CD4-positive, alpha-beta T cell treated with Interleukin-10 for 1 hour (primary cell): ENCODE measurements at regions not wholly inside any gene's neighbourhood (a gene's known extent, or its start where the extent isn't known, plus 50 kb on each side); places are given as distances from the start of the nearest gene placed in this dataset.
"Not testable (repeated sequence)": the region's sequence is repeated elsewhere in the genome, so short reads cannot be mapped to it uniquely, and the experiment has no call there.

Experiments
- DNase-seq: peaks from one replicate; pipeline ENCODE4 v3.0.0-alpha.2; 2020

DNA sequence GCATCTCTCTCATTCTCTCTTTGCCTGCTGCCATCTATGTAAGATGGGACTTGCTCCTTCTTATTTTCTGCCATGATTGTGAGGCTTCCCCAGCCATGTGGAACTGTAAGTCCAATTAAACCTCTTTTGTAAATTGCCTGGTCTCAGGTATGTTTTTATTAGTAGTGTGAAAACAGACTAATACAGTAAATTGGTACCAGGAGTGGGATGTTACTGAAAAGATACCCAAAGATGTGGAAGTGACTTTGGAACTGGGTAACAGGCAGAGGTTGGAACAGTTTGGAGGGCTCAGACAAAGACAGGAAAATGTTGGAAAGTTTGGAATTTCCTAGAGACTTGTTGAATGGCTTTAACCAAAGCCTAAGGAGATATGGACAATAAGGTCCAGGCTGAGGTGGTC, 503.1 kb upstream of the SOX9 start:
- DNase-seq: not testable (repeated sequence)

DNA sequence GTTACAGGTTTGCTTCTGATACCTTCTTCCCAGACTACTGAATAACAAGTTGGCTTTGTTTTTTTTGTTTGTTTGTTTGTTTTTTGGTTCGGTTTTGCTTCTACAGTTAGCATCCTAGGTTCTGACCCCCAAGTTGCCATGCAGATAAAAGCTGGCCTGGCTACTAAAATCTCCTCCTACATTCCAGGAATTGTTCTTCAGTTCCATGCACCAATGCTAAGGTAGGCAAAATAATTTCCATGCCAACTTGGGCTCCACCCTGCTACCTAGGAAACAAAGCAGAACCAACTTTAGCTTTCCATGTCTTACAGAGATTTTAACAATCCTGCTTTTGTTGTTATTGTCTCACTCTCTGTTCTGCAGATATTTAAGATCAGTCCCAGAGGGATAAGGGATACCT, 495.5 kb upstream of the SOX9 start:
- no peak for DNase-seq

DNA sequence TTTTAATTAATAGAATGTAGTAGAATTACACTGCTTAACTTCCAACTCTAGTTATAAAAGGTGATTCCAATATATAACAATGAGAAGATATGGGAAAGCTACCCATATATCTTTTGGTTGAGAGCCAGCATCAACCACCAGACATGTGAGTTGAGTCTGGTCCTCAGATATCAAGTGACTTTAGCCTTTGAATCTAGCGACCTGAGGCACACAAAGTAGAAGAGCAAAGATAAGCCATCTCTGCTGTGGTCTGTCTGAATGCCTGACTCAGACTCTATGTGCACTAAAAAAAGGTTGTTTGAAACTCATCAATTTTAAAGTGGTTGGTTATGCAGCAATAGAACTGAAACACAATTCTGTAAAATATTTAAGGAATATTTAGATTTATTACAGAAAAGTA, 492.5 kb upstream of the SOX9 start:
- no peak for DNase-seq

DNA sequence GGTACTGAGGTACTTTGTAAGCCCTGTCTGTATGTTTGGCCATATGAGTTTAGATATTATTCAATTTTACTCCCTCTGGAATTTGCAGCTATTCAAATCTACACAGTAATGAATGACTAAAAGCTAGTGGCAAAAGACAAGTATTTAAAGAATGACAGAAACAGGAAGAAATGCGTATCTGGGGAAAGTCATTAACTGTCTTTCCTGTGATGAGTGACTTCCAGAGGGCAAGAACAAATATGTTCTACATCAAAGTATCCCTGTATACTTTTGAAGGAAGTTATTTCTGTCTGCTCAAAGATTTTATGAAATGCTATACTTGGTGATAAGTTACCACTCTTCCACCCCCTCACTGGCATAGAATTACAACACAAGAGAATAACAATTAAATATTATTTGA, 489.3 kb upstream of the SOX9 start:
- DNase-seq: no peak

DNA sequence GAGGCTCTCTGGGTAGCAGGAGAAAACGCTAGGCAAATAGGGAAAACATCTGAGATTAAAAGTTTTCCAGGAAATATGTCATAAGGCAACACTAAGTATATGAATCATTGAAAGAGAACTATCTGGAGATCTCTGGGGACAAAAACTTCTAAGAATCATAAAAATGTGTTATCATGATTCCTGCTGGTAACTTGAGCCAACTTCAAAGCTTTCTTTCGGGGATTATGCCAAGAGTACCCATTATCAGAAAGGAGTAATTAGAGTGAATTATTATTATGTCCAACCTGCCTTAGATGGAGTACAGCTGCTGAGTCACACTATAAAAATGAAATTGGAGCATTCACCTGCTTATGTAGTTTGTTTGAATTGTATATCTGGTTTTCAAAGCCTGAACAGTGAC, 488.5 kb upstream of the SOX9 start:
- DNase-seq: no peak

DNA sequence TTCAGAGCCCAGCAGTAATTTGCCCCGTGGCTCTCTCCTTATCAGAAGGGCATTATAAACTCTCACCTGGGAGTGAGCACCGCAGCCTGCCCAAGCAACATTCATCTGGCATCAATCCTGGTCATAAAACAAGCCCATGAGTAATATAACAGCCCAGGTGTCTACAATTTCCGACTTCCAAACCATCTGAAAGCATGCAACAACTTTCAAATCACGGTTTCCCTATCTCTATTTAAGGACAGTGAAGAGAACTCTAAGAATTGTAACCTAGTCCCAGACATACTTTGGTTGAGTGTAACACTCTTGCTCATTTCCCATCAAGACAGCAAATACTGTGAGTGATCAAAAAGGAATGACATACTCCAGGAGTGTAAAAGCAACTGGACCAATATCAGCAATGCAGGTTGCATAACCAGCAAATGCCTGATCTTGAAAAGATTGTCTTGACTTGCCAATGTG, 487.4 kb upstream of the SOX9 start:
- no peak for DNase-seq

DNA sequence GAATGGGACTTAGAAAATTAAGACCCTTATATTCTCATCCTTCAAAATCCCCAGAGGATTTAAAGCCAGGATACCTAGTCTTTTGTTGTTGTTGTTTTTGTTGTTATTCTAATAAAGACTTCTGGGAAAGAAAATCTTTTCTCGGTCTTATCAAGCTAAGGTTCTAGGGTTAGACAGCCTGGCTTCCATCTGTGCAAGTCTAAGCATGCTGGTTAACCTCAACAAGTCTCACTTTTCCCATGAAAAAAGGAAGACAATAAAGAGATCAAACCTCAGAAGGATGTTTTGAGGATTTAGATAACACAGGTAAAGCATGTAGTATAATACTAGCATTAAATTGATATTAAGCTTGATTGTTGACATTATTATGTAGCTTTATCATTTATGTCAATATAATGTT, 486.4 kb upstream of the SOX9 start:
- DNase-seq: no peak

DNA sequence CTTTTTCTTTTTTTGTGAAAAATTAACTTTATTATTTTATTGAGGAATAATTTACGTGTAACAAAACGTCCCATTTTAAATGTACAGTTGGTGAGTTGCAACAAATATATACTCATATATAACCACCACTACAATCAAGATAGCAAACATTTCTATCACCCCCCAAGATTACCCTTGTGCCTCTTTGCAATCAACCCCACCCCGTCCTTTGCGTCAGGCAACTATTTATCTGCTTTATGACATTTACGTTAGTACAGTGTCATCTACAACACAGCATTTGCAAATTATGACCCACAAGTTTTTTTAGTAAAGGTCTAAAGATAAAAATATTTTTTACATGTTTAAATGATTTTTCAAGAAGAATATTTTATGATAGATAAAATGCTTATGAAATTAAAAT, 485.6 kb upstream of the SOX9 start:
- no peak for DNase-seq

DNA sequence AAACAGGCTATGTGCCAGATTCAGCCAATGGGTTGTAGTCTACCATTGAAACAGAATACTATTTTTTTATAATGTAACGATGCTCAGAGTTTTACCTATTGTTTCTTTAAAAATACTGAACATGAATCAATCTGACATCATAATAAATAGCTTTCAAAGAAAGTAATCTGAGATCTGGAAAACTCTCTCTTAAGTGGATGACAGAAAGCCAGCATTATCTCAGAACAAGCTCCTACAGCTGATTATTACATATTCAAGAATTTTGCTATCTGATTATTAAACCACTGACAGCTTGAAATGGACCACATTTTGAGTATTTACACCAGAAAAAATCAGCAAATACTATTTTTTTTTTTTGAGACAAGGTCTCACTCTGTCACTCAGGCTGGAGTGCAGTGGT, 484.2 kb upstream of the SOX9 start:
- DNase-seq: no peak

DNA sequence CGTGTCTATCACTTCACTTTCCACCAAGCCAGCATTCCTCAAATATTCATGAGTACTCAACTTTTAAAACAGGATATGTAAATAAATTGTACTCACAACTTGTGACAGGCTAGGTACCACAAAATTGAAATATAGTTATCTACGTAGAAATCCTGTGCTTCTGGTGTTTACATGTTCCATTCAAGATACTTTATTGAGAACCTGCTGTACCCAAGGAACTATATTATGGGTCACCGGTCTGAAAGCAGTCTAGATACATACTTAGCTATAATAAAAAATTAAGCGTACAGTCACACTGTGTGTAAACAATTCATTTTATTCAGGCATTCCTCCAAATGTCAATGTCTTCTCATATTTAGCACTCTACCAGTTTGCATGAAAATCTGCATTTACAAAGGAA, 482.2 kb upstream of the SOX9 start:
- DNase-seq: no peak

DNA sequence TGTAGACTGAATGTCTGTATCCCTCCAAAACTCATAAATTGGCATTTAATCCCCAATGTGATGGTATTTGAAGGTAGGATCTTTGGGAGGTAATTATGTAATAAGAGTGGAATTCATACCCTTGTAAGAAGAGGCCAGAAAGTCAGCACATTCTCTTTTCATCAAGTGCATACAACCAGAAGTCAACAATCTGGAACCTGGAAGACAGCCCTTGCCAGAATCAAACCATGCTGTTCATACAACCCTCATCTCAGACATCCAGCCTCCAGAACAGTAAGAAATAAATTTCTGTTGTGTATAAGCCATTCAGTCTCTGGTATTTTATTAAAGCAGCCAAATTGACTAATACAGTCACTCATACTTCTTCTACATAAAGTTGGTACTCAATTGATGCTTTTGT, 481.0 kb upstream of the SOX9 start:
- DNase-seq: no peak

DNA sequence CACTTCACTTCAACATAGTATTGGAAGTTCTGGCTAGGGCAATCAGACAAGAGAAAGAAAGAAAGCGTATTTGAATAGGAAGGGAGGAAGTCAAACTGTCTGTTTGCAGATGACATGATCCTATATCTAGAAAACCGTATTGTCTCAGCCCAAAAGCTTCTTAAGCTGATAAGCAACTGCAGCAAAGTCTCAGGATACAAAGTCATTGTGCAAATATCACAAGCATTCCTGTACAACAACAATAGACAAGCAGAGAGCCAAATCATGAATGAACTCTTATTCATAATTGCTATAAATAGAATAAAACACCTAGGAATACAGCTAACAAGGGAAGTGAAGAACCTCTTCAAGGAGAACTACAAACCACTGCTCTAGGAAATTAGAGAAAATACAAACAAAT, 473.9 kb upstream of the SOX9 start:
- DNase-seq: not testable (repeated sequence)

DNA sequence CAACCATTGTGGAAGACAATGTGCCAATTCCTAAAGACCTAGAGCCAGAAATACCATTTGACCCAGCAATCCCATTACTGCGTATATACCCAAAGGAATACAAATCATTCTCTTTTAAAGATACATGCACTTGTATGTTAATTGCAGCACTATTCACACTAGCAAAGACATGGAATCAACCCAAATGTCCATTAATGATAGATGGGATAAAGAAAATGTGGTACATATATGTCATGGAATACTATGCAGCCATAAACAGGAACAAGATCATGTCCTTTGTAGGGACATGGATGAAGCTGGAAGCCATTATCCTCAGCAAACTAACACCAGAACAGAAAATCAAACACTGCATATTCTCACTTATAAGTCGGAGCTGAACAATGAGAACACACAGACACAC, 472.5 kb upstream of the SOX9 start:
- DNase-seq: not testable (repeated sequence)

DNA sequence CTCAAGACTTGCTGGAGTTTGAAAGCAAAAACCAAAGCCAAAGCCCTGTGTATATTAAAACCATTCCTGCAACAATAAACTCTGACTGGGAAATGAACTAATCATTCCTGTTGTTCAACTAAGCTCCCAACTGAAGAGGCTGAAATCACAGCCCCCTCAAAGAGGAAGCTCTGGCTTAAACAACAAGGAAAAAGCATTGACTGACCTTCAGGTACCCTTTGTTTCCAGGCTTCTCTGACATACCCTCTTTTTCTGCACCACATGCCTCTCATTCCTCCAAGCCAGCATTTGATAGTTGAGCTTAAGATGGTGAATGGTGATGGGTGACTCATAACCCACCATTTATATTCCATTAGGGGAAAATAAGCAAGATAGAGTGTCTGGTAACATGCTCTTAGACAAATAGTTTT, 470.9 kb upstream of the SOX9 start:
- DNase-seq: no peak

DNA sequence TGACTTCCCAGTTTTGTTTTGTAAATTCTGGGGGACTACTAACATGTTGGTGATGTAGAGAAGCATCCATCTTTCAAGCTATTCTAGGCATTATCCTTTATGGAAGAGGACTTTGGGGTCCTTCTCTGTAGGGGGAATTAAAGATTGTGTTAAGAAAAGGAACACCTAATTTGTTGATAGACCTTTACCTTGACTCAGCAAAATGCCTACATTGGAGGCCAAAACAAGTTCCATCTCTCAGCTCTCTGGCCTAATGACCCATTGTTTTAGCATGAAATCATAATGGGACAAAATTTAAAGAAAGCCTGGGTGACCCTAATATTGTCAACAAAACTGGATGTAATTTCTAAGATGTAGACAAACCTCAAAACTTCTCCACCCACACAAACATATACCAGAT, 465.3 kb upstream of the SOX9 start:
- DNase-seq: no peak

DNA sequence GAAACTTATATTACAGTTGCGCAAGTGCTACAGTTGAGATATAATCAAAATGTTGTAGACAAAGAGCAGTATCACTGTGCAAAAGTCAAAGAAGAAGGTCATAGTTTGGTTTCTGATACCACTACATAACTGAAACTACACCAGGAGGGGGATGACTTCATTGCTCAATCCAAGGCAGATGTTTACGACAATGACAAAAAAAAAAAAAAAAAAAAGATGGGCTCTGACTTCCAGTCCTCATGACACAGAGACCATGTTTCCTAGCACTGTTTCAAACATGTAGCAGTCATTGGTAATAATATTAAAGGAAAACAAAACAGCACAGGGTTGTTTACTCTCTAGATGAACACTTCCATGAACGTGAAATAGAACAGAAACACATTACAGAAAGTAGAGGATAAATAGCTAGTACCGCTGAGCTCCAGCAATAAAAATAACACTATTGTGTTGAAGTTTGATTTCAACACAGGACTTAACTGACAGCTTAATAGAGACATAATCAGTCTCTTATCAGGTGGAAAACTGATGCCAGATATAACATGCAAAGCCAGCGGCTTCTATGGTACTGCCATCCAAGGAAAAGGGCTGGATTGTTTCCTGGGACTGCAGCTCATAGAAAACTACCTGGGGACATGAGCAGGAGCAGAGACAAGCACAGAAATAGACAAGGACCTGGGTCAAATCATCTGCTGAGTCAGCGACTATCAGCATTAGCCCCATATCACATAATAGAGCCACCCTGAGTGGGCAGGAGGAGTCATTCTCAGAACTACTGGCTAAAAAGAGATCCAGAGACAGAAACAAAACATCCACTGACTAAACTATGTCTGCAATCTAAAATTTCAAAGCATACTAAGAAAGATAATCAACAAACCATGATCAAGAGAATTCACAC, 463.6 kb upstream of the SOX9 start:
- no peak for DNase-seq

DNA sequence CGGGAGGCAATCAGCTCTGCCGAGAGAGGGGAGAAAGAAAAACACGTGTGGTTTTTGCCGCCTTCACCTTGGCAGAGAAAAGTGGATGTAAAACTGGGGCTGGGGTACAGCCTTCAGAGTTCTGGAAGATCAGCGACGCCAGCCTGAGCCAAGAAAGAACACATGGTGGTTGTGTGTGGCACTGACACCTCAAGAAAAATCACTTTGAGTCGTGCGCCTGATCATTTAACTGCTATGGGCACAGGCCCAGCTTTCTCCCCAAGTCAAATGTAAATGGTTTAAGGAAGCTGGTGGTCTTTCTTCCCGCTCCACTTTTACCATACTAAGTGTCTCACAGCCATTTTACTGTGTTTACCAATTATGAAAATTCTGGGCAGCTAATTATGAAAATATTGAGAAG, 461.8 kb upstream of the SOX9 start:
- DNase-seq: no peak

DNA sequence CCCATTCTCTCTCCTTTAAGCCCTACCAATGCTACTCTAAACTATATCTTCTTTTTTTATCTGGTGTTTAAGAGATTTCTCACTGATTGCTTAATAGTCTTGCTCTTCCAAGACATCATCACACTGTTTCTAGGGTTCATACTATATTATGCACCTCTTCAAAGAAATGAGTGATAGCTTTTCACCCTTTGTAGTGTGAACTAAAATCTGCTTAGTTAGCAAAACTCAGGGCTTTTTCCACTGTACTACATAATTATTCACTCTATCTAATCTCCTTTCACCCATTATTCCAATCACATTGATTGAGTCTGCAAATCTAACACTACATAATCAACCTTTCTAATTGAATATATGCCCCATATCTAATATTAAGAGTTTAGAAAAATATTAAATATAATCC, 456.0 kb upstream of the SOX9 start:
- DNase-seq: no peak

DNA sequence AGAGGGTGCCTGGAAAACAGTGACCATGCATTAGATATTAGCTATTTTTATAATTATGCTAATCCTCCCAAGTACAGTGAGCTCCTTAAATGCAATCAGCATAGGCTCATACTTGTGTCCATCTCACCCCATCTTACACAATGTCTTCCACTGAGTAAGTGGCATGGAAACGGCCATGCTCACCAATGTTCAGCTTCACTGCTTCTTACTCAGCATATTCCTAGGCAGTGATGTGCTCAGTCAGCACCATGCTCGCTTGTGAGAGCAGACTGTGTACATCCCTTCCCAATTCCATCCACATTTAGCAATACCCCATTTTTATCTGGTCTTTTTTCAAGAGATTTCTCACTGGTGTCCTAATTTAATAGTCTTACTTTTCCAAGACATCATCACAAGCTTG, 454.8 kb upstream of the SOX9 start:
- DNase-seq: no peak

DNA sequence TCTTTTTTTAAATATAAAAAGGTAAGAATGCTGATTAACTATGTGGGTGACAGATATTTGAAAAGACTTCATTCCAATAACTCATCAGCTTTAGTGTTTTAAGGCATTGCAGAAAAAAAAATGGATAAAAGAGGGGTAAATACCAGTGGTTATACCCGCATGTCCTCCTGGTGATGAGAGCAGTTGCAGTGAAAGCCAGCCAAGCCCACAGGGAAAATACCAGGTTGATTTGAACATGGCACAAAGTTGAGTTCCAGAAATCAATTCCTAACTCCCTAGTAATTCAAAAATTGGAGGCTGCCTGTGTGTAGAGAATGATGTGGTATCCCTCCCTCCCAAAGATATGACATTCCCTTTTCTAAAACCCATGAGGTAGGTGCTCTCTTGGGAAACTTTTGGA, 453.2 kb upstream of the SOX9 start:
- DNase-seq: no peak

DNA sequence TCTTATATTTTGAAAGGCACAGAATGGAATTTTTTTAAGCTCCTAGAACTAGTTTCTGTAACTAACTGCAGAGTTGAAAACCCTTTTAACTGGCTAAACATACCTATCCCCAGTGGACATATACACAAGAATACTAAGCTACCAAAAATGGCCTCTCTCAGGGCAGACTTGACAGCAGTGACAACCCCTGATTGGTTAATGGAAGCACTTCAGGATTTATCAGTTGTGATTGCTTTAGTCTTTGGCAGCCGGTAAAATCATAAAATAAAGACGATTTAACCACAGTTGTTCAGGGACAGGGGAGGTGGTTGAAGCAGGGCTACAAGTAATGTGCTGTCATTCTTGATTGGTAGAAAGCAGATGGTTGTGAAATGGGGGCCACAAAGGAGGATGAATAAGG, 452.0 kb upstream of the SOX9 start:
- no peak for DNase-seq

DNA sequence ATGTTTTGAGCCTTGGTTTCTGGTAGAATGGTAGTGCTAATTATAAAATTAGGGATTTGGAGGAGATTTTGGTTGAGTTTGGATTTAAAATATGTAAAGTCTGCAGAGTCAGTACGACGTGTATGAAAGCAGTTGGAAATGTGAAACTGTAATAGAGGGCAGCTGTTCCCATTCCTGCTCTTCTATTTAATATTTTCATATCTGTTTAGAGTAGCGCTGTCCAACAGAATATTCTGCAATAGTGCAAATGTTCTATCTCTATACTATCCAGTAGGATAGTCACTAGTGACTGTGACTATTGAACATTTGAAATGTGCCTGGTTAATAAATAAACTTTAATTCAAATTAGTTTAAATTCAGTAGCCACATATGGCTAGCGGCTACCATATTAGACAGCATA, 443.4 kb upstream of the SOX9 start:
- no peak for DNase-seq

DNA sequence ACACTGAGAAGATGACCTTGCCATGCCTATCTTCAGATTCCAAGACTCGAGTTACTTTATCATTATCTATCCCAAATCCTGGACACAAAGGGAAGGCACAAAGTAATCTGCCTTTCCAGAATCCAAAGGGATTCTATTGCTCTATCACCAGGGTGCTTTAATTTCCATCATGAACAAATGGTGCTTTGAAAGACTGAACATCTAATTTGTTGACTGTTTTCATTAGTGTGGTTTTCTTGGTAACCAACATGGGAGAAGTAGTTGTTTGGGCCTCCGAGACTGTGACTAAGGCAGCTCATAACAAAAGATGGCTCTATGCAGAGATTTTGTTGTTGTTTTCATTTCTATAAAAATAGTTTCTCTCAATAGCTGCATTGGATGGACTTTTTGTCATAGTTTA, 441.0 kb upstream of the SOX9 start:
- DNase-seq: no peak

DNA sequence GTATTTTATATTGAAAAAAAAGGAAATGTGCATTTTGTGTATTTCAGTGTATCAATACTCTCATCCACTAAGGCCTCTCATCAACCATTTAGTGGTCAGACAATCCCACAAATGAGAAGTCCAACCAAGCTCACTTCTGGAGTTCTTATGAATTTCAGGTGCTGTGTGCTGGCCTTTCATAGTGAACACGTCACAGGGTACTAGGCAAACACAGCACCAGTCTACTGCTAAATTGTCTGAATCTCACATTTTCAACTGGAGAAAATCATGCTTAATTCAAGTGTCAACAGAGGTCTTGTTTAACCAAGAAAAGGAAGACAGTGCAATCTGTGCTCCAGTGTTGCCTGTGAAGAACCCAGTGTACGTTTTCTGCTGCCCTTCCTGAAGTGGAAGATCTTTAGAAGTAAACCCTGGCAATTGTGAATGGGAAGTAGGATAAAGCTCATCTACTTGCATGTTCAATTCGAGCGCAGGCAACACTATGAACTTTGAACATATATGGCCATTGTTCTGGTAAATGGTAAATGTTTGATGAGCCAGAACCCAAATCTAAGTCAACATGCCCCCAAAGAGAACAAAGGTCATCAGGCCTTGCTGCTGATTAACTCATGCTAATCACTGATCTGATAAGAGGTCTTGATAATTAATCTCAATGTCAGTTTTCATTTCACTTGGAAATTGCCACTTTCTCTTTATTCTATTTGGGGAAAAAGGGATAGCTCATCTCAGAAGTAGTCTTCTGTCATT, 439.2 kb upstream of the SOX9 start:
- DNase-seq: no peak

DNA sequence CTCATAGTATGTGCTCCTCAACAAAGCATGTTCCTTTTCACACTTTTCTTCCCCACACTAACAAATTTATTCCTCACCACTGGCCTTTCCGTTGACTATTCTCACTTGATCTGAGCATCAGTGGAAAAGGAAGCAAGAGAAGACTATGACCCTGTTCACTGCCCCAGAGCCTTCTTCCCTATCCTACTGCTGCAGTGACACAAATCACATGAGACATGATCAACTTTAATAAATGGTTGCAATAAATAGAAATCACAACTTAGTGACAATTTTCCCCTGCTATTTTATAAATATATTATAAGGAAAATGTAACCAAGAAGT, 438.7 kb upstream of the SOX9 start:
- DNase-seq: no peak
